HepG2 (cell line): ENCODE measurements at regions not wholly inside any gene's neighbourhood (a gene's known extent, or its start where the extent isn't known, plus 50 kb on each side); places are given as distances from the start of the nearest gene placed in this dataset.

Experiments used
- ATAC-seq: fragments of 200-7000 bp; cut with Tn5 transposase; 3 replicates; pipeline ENCODE4 v1.9.1; 2020; ENCODE audit warnings: mild to moderate bottlenecking, moderate library complexity
- BruUV-seq: library from RNA; stranded (reverse); fragments of 400-500 nt; replicated peaks from 2 replicates; lab custom pipeline; 2021; lab: Mats Ljungman, UMichigan
- CTCF ChIA-PET: fragments of 300-600 bp; formaldehyde crosslinking; extraction: SDS; loops from one replicate; lab custom pipeline; 2021; ENCODE audit warnings: low total read pairs, inconsistent platforms, low intra/inter-chr PET ratio; lab: Yijun Ruan, JAX
- POLR2A ChIA-PET: fragments of 350-600 bp; sonication (Branson Sonifier 250); formaldehyde crosslinking; loops from one replicate; lab custom pipeline; 2020; ENCODE audit warnings: antibody characterized with exemption, inconsistent platforms; lab: Yijun Ruan, JAX
- DNase-seq: peaks from one replicate; pipeline ENCODE4 v3.0.0-alpha.2; 2015; ENCODE audit warnings: low spot score
- FAIRE-seq: peaks from 3 replicates; lab custom pipeline; 2011; peaks lifted over from hg19 to GRCh38; lab: Jason Lieb, UNC
- H2AFZ ChIP-seq: one replicate; pipeline ENCODE4 v1.6.1; 2011; ENCODE audit warnings: low read length, inconsistent platforms
- H3K27ac ChIP-seq: fragments of 300-600 bp; 3 replicates; pipeline ENCODE4 v1.8.0; 2011; ENCODE audit warnings: mixed run types, mild to moderate bottlenecking, mixed read lengths, low read length, inconsistent platforms; ENCODE audit not compliant: insufficient read depth; ENCODE audit errors: extremely low read length
- H3K27me3 ChIP-seq, 2 experiments: fragments of 200-600 bp in 1 of 2; 2 replicates in 1 of 2; 3 replicates in 1 of 2; pipeline versions ENCODE4 v1.6.0 to v1.8.0; 2011; ENCODE audit warnings: low read length in 2 of 2, mild to moderate bottlenecking in 2 of 2, moderate library complexity in 2 of 2, inconsistent platforms in 1 of 2; ENCODE audit not compliant: insufficient read depth in 2 of 2, control insufficient read depth in 1 of 2
- H3K36me3 ChIP-seq, 2 experiments: fragments of 200-600 bp in 1 of 2; replicated peaks in 1 of 2; 2 replicates in 1 of 2; 3 replicates in 1 of 2; pipeline versions ENCODE4 v1.5.1 to v1.8.0; 2011; ENCODE audit warnings: low read length in 2 of 2, inconsistent platforms in 1 of 2; ENCODE audit not compliant: insufficient read depth in 2 of 2, control insufficient read depth in 1 of 2
- H3K4me1 ChIP-seq: 2 replicates; pipeline ENCODE4 v1.5.1; 2012; ENCODE audit warnings: low read length, inconsistent platforms; ENCODE audit not compliant: insufficient read depth
- H3K4me2 ChIP-seq: 2 replicates; pipeline ENCODE4 v1.6.0; 2011; ENCODE audit warnings: low read depth, low read length, inconsistent platforms
- H3K4me3 ChIP-seq, 3 experiments: fragments of 200-600 bp in 1 of 3; sonication (generic), shearing (Covaris generic) in 1 of 3; replicated peaks in 1 of 3; 2 replicates each; pipeline ENCODE4 v1.5.1; 2011 to 2016; ENCODE audit warnings: low read length in 3 of 3, inconsistent platforms in 2 of 3, low read depth in 2 of 3, mild to moderate bottlenecking in 2 of 3, control low read depth in 1 of 3, mixed read lengths in 1 of 3; ENCODE audit not compliant: insufficient read depth in 1 of 3
- H3K79me2 ChIP-seq: one replicate; pipeline ENCODE4 v1.6.1; 2011; ENCODE audit warnings: low read length, inconsistent platforms; ENCODE audit not compliant: insufficient read depth
- H3K9ac ChIP-seq: 2 replicates; pipeline ENCODE4 v1.6.0; 2011; ENCODE audit warnings: mild to moderate bottlenecking, low read depth, low read length, inconsistent platforms; ENCODE audit not compliant: insufficient read depth
- H3K9me3 ChIP-seq: 2 replicates; pipeline ENCODE4 v1.5.1; 2012; ENCODE audit warnings: mild to moderate bottlenecking, low read length
- H4K20me1 ChIP-seq: 2 replicates; pipeline ENCODE4 v1.6.0; 2011; ENCODE audit warnings: inconsistent platforms, mild to moderate bottlenecking, low read length, moderate library complexity; ENCODE audit not compliant: insufficient read depth
- ARID3A ChIP-seq: IDR thresholded peaks from 2 replicates; pipeline ENCODE4 v1.6.1; 2012; ENCODE audit warnings: low read depth, low read length, improper control_type of control experiment
- BHLHE40 ChIP-seq: IDR thresholded peaks from 2 replicates; pipeline ENCODE4 v1.6.1; 2011; ENCODE audit warnings: low read length, improper control_type of control experiment
- DDIT3 ChIP-seq: sonication (generic); formaldehyde crosslinking; IDR thresholded peaks from 2 replicates; pipeline ENCODE4 v1.4.0; 2020; ENCODE audit warnings: mild to moderate bottlenecking, missing genetic modification reagents
- EHMT2 ChIP-seq: fragments of 200-600 bp; sonication (generic); IDR thresholded peaks from 2 replicates; pipeline ENCODE4 v1.7.0; 2017; ENCODE audit warnings: antibody characterized with exemption, low read depth, low read length, borderline replicate concordance
- HNRNPL ChIP-seq: fragments of 200-400 bp; formaldehyde crosslinking; IDR thresholded peaks from 2 replicates; pipeline ENCODE4 v1.6.1; 2017; ENCODE audit warnings: mild to moderate bottlenecking, low read depth, low read length
- MAZ ChIP-seq, 2 experiments: sonication (generic) in 1 of 2; formaldehyde crosslinking in 1 of 2; IDR thresholded peaks; 2 replicates each; pipeline versions ENCODE4 v1.5.0 to v1.6.1; 2012 to 2020; ENCODE audit warnings: low read depth in 2 of 2, mild to moderate bottlenecking in 2 of 2, borderline replicate concordance in 1 of 2, improper control_type of control experiment in 1 of 2, low read length in 1 of 2, missing genetic modification reagents in 1 of 2, moderate library complexity in 1 of 2
- MXD1 ChIP-seq: sonication (generic); formaldehyde crosslinking; IDR thresholded peaks from 2 replicates; pipeline ENCODE4 v1.4.0; 2020; ENCODE audit warnings: mild to moderate bottlenecking, missing genetic modification reagents
- NR2F1 ChIP-seq, 2 experiments: fragments of 450-650 bp in 1 of 2; formaldehyde crosslinking in 1 of 2; IDR thresholded peaks; 2 replicates each; pipeline versions ENCODE4 v1.5.0 to v1.6.1; 2016 to 2020; ENCODE audit warnings: mild to moderate bottlenecking in 1 of 2, missing compliant biosample characterization in 1 of 2, missing genetic modification reagents in 1 of 2, moderate library complexity in 1 of 2
- PCBP1 ChIP-seq: fragments of 200-400 bp; formaldehyde crosslinking; IDR thresholded peaks from 2 replicates; pipeline ENCODE4 v1.6.1; 2017; ENCODE audit warnings: mild to moderate bottlenecking, low read depth, low read length, borderline replicate concordance
- PITX1 ChIP-seq: sonication (generic); formaldehyde crosslinking; IDR thresholded peaks from 2 replicates; pipeline ENCODE4 v1.5.1; 2020; ENCODE audit warnings: mild to moderate bottlenecking, missing genetic modification reagents
- ZNF451 ChIP-seq: sonication (generic); formaldehyde crosslinking; IDR thresholded peaks from 2 replicates; pipeline ENCODE4 v1.5.0; 2020; ENCODE audit warnings: mild to moderate bottlenecking, missing genetic modification reagents
- ZNF510 ChIP-seq: sonication (generic); formaldehyde crosslinking; IDR thresholded peaks from 2 replicates; pipeline ENCODE4 v1.4.0; 2020; ENCODE audit warnings: low read depth, mild to moderate bottlenecking, missing genetic modification reagents
- ZNF746 ChIP-seq: sonication (generic); formaldehyde crosslinking; IDR thresholded peaks from 2 replicates; pipeline ENCODE4 v1.8.0; 2022; ENCODE audit warnings: mild to moderate bottlenecking, missing genetic modification reagents
- ZSCAN21 ChIP-seq: sonication (generic); formaldehyde crosslinking; IDR thresholded peaks from 2 replicates; pipeline ENCODE4 v1.8.0; 2022; ENCODE audit warnings: mild to moderate bottlenecking, missing genetic modification reagents, moderate library complexity, borderline replicate concordance
- whole genome bisulfite sequencing: methylation state at CpG from one replicate; pipeline ENCODE4 v1.1.6; 2017; ENCODE audit warnings: low lambda C conversion rate; 5-methylcytosine and 5-hydroxymethylcytosine counted together
- in situ Hi-C: cut with HindIII; loops from 2 replicates; pipeline ENCODE4 v1.10.0; 2017; ENCODE audit warnings: low pct_unique_long_range_greater_than_20kb; ENCODE audit not compliant: extremely low pct_ligation_motif_present
- intact Hi-C: fragments of 100-400 bp; cut with micrococcal nuclease; formaldehyde crosslinking; loops from one replicate; pipeline ENCODE4 v1.10.0; 2022; ENCODE audit not compliant: unreplicated experiment
- TF ChIP-seq, protein P1 (sequence below): sonication (generic); formaldehyde crosslinking; IDR thresholded peaks from 2 replicates; pipeline ENCODE4 v1.4.0; 2020; ENCODE audit warnings: missing genetic modification reagents, low read depth, mild to moderate bottlenecking, borderline replicate concordance

DNA sequence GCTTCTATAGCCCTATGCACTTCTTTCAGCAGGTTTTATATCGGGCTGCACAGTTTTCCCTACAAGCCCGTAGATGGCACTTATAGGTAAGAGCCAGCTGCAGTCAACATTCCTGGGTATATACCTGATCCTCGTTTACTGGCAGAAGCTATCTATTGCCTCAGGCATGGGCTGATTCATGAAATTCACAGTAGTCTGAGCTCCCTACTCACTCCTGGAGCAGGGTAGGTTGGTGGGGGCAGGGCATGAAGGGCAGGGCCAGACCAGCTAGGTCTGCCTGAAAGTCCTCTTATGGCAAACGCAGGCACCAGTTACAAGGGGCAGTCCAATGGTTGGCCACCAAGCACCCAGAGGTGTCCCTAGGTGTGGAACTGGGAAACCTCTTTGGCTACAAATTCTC lies 345.8 kb downstream of the RPS29 start:
- no peaks in the 10 kb centered on the region for H3K79me2 ChIP-seq
- ChIA-PET POLR2A (no interaction called here), CTCF (no interaction called here)
- TF ChIP-seq HNRNPL (no peak), DDIT3 (CRISPR knock-in tag) (no peak), MAZ (IDR thresholded peaks at IDR 0.05; ENCODE audit: borderline replicate concordance, low read depth, low read length) (no peak), MAZ (CRISPR knock-in tag; IDR thresholded peaks at IDR 0.05; ENCODE audit: low read depth) (no peak), ZSCAN21 (CRISPR knock-in tag) (no peak), ZNF451 (CRISPR knock-in tag) (no peak), ZNF510 (CRISPR knock-in tag) (no peak), PITX1 (CRISPR knock-in tag) (no peak), MXD1 (CRISPR knock-in tag) (no peak), ARID3A (no peak), ZNF746 (no peak), PCBP1 (no peak), BHLHE40 (no peak), NR2F1 (CRISPR knock-in tag; IDR thresholded peaks at IDR 0.05) (no peak), EHMT2 (no peak)
- TF ChIP-seq, protein P1, sequence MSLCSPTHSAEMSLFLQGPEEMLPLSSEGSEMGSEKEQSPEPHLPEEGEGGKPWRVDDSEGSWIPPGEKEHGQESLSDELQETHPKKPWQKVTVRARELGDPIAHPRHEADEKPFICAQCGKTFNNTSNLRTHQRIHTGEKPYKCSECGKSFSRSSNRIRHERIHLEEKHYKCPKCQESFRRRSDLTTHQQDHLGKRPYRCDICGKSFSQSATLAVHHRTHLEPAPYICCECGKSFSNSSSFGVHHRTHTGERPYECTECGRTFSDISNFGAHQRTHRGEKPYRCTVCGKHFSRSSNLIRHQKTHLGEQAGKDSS (CRISPR knock-in tag) = no peak
- peaks cover 23% of the 10 kb centered on the region for H3K9me3 ChIP-seq
- no peak overlapping the region for H2AFZ ChIP-seq
- no peak overlapping the region for H3K4me3 ChIP-seq
- no peak overlapping the region for H3K4me2 ChIP-seq
- H3K4me1 ChIP-seq = no peaks in the 10 kb centered on the region
- FAIRE-seq (no peak), DNase-seq (no peak), ATAC-seq (no peak)
- 3% methylated on average over 3 of the region's 4 CpGs for WGBS
- H3K36me3 ChIP-seq = no peaks in the 10 kb centered on the region
- no peaks in the 10 kb centered on the region for H3K27me3 ChIP-seq
- BruUV-seq = no TSS peak
- H3K9ac ChIP-seq = no peak overlapping the region
- H3K27ac ChIP-seq = no peak overlapping the region
- intact Hi-C loops = no loop called here
- in situ Hi-C loops = no loop called here
- H4K20me1 ChIP-seq = no peaks in the 10 kb centered on the region
